Spleen (tissue), 7 donors: ENCODE measurements at regions not wholly inside any gene's neighbourhood (a gene's known extent, or its start where the extent isn't known, plus 50 kb on each side); places are given as distances from the start of the nearest gene placed in this dataset.

ENCODE experiments used
- CTCF ChIP-seq, 11 experiments: fragments of 200-600 bp in 7 of 11; fragments of 450-650 bp in 4 of 11; sonication (generic) in 4 of 11; IDR thresholded peaks in 8 of 11; conservative IDR thresholded peaks in 3 of 11; 1 replicate in 7 of 11; 2 replicates in 4 of 11; pipeline versions ENCODE4 v1.4.0 to v1.8.0; 2016 to 2021; ENCODE audit warnings: antibody characterized with exemption in 11 of 11, inconsistent platforms in 4 of 11, mild to moderate bottlenecking in 1 of 11
- POLR2A ChIP-seq, 3 donors: fragments of 450-650 bp; IDR thresholded peaks; one replicate each; pipeline ENCODE4 v1.5.1; 2017; ENCODE audit warnings: antibody characterized with exemption in 3 of 3, mild to moderate bottlenecking in 1 of 3
- donor health status: DM: no; HTN: no; CAD: no; lungs with moderate emphysema.
- donor health status: DM: no; HTN: no; CAD: no.
- donor health status: DM: no; HTN: no; CAD: no.

GRCh38 chr12:92493816-92494215, 209.0 kb upstream of the PLEKHG7 start:
- TF ChIP-seq POLR2A (IDR thresholded peaks at IDR 0.05) (no peak), CTCF (IDR thresholded peaks at IDR 0.05 in 8 of 11, conservative IDR thresholded peaks at IDR 0.05 in 3 of 11) (no peak)
